CD4-positive, alpha-beta T cell (primary cell): ENCODE measurements at regions not wholly inside any gene's neighbourhood (a gene's known extent, or its start where the extent isn't known, plus 50 kb on each side); places are given as distances from the start of the nearest gene placed in this dataset.

Experiments used
- ATAC-seq: fragments of 200-7000 bp; cut with Tn5 transposase; one replicate; pipeline ENCODE4 v1.10.0; 2022; ENCODE audit warnings: mild to moderate bottlenecking; ENCODE audit not compliant: poor library complexity
- CTCF ChIA-PET: fragments of 350-600 bp; sonication (Branson Sonifier 250); formaldehyde crosslinking; loops from one replicate; lab custom pipeline; 2021; ENCODE audit warnings: antibody characterized with exemption, inconsistent platforms; lab: Charles Lee
- POLR2A ChIA-PET: fragments of 350-600 bp; sonication (Branson Sonifier 250); formaldehyde crosslinking; loops from one replicate; lab custom pipeline; 2021; ENCODE audit warnings: antibody characterized with exemption, inconsistent platforms; lab: Charles Lee
- DNase-seq, 14 experiments: peaks; one replicate each; pipeline ENCODE4 v3.0.0-alpha.2; 2013 to 2020; ENCODE audit warnings: mixed read lengths in 2 of 14
- H3K27ac ChIP-seq, 2 donors: one replicate each; pipeline versions ENCODE4 v1.5.1 to v1.7.0; 2013; ENCODE audit warnings: low read length in 2 of 2, low read depth in 1 of 2, mild to moderate bottlenecking in 1 of 2
- H3K27me3 ChIP-seq, 2 experiments: 1 replicate in 1 of 2; 2 replicates in 1 of 2; pipeline versions ENCODE4 v1.6.1 to v1.7.0; 2013; ENCODE audit warnings: low read length in 2 of 2, control low read depth in 1 of 2, mild to moderate bottlenecking in 1 of 2, moderate library complexity in 1 of 2; ENCODE audit not compliant: insufficient read depth in 2 of 2, control insufficient read depth in 1 of 2
- H3K36me3 ChIP-seq: one replicate; pipeline ENCODE4 v1.6.1; 2013; ENCODE audit warnings: low read length, control low read depth; ENCODE audit not compliant: insufficient read depth
- H3K4me1 ChIP-seq: one replicate; pipeline ENCODE4 v1.6.1; 2013; ENCODE audit warnings: low read length, control low read depth; ENCODE audit not compliant: insufficient read depth
- H3K4me3 ChIP-seq: one replicate; pipeline ENCODE4 v1.5.1; 2013; ENCODE audit warnings: mild to moderate bottlenecking, low read length, moderate library complexity
- H3K9me3 ChIP-seq, 2 experiments: 1 replicate in 1 of 2; 2 replicates in 1 of 2; pipeline versions ENCODE4 v1.6.1 to v1.7.0; 2013; ENCODE audit warnings: low read length in 2 of 2, mild to moderate bottlenecking in 2 of 2, control low read depth in 1 of 2, moderate library complexity in 1 of 2; ENCODE audit not compliant: control insufficient read depth in 1 of 2, insufficient read depth in 1 of 2
- H3K27ac Mint-ChIP-seq: one replicate; pipeline ENCODE4 v1.8.0; 2020; ENCODE audit warnings: mixed read lengths
- H3K27me3 Mint-ChIP-seq: one replicate; pipeline ENCODE4 v1.8.0; 2021; ENCODE audit warnings: mixed read lengths
- H3K36me3 Mint-ChIP-seq: one replicate; pipeline ENCODE4 v1.8.0; 2021; ENCODE audit warnings: low read depth, mixed read lengths
- H3K4me1 Mint-ChIP-seq: one replicate; pipeline ENCODE4 v1.8.0; 2021; ENCODE audit warnings: low read depth, mixed read lengths
- H3K4me3 Mint-ChIP-seq: one replicate; pipeline ENCODE4 v1.8.0; 2020; ENCODE audit warnings: mild to moderate bottlenecking, mixed read lengths
- H3K9me3 Mint-ChIP-seq: one replicate; pipeline ENCODE4 v1.8.0; 2020; ENCODE audit warnings: mixed read lengths
- intact Hi-C, 2 experiments: fragments of 100-400 bp; cut with DNase I in 1 of 2; cut with micrococcal nuclease in 1 of 2; formaldehyde crosslinking; loops; one replicate each; pipeline versions ENCODE4 v1.15.1 to v1.9.0; 2023 to 2025; cut with DNase I, micrococcal nuclease
- TF ChIP-seq, protein P1 (sequence below): fragments of 200-600 bp; IDR thresholded peaks from one replicate; pipeline ENCODE4 v1.8.0; 2022; ENCODE audit warnings: antibody characterized with exemption, mild to moderate bottlenecking

- DNase-seq: no peak
- peaks cover 10% of the 10 kb centered on the region for H3K4me1 Mint-ChIP-seq
- no peak overlapping the region for H3K27ac ChIP-seq
- no peak overlapping the region for H3K4me3 ChIP-seq
- CTCF ChIA-PET: no interaction called here
- H3K4me3 Mint-ChIP-seq: no peak overlapping the region
- POLR2A ChIA-PET: no interaction called here
- H3K9me3 ChIP-seq: no peaks in the 10 kb centered on the region
- intact Hi-C loops: no loop called here
- TF ChIP-seq, protein P1, sequence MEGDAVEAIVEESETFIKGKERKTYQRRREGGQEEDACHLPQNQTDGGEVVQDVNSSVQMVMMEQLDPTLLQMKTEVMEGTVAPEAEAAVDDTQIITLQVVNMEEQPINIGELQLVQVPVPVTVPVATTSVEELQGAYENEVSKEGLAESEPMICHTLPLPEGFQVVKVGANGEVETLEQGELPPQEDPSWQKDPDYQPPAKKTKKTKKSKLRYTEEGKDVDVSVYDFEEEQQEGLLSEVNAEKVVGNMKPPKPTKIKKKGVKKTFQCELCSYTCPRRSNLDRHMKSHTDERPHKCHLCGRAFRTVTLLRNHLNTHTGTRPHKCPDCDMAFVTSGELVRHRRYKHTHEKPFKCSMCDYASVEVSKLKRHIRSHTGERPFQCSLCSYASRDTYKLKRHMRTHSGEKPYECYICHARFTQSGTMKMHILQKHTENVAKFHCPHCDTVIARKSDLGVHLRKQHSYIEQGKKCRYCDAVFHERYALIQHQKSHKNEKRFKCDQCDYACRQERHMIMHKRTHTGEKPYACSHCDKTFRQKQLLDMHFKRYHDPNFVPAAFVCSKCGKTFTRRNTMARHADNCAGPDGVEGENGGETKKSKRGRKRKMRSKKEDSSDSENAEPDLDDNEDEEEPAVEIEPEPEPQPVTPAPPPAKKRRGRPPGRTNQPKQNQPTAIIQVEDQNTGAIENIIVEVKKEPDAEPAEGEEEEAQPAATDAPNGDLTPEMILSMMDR: no peak
- H3K4me1 ChIP-seq: peaks cover 4% of the 10 kb centered on the region
- H3K36me3 Mint-ChIP-seq: no peaks in the 10 kb centered on the region
- H3K36me3 ChIP-seq: no peaks in the 10 kb centered on the region
- no peak overlapping the region for H3K27ac Mint-ChIP-seq
- no peak for ATAC-seq
- H3K9me3 Mint-ChIP-seq: no peaks in the 10 kb centered on the region
- no peaks in the 10 kb centered on the region for H3K27me3 Mint-ChIP-seq
- no peaks in the 10 kb centered on the region for H3K27me3 ChIP-seq
Measured at GRCh38 chrX:13180807-13181206, 136.4 kb upstream of the FAM9C start.

DNA sequence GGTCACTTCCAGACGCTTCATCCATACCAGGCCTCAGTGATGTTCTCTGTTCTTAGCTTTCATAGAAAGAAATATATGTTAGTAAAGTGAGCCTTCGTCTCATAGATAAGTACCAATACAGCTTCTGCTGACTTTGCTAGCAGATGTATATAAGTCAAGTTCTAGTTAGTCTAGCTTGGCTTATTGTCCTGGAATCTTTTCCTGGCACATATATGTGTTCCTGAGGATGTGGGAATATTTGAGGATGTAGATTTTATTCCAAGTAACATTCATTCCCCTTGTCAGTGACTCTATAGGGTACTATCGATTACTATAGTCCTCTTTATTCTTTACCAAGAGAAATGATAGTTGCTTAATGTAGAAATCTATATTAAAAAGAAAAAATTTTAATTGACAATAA is 135.2 kb upstream of the FAM9C start:
- intact Hi-C loops: no loop called here
- Mint-ChIP-seq H3K27me3 (no peaks in the 10 kb centered on the region), H3K4me3 (no peak overlapping the region), H3K9me3 (no peaks in the 10 kb centered on the region), H3K4me1 (peaks cover 10% of the 10 kb centered on the region), H3K27ac (no peak overlapping the region), H3K36me3 (no peaks in the 10 kb centered on the region)
- TF ChIP-seq, protein P1: no peak
- ATAC-seq (no peak), DNase-seq (no peak)
- no peaks in the 10 kb centered on the region for H3K27me3 ChIP-seq
- H3K4me1 ChIP-seq: peaks cover 4% of the 10 kb centered on the region
- H3K36me3 ChIP-seq: no peaks in the 10 kb centered on the region
- ChIA-PET POLR2A (no interaction called here), CTCF (no interaction called here)
- H3K27ac ChIP-seq: no peak overlapping the region
- no peak overlapping the region for H3K4me3 ChIP-seq
- H3K9me3 ChIP-seq: no peaks in the 10 kb centered on the region

DNA sequence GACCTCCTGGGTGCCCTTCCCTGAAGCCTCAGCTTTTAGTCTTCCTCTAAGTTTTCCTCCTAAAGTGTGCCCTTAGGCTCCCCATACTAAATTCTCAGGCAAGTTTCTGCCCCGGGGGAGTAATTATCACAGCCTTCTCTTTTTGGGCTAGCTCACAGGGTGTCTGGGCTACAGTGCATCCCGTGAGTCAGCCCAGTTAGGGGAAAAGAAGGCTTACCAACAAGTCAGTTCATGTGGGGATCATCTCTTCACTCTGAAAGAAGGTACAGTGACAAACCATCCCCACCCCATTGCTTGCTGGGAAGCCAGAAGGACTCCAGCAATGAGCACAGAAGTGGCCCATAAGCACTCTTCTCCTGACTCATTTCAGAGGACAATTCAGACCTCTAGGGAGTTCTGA is 134.7 kb upstream of the FAM9C start:
- TF ChIP-seq, protein P1: no peak
- no peaks in the 10 kb centered on the region for H3K27me3 ChIP-seq
- no peak for DNase-seq
- no peak overlapping the region for H3K27ac ChIP-seq
- no peak overlapping the region for H3K4me3 ChIP-seq
- intact Hi-C loops: no loop called here
- ATAC-seq: no peak
- no peaks in the 10 kb centered on the region for H3K27me3 Mint-ChIP-seq
- no peaks in the 10 kb centered on the region for H3K9me3 Mint-ChIP-seq
- no peak overlapping the region for H3K27ac Mint-ChIP-seq
- peaks cover 4% of the 10 kb centered on the region for H3K4me1 ChIP-seq
- no peak overlapping the region for H3K4me3 Mint-ChIP-seq
- H3K36me3 ChIP-seq: no peaks in the 10 kb centered on the region
- no peaks in the 10 kb centered on the region for H3K36me3 Mint-ChIP-seq
- H3K9me3 ChIP-seq: no peaks in the 10 kb centered on the region
- POLR2A ChIA-PET: no interaction called here
- H3K4me1 Mint-ChIP-seq: peaks cover 10% of the 10 kb centered on the region
- CTCF ChIA-PET: no interaction called here
